ENCODE measurements at regions not wholly inside any gene's neighbourhood (a gene's known extent, or its start where the extent isn't known, plus 50 kb on each side); places are given as distances from the start of the nearest gene placed in this dataset.

DNA sequence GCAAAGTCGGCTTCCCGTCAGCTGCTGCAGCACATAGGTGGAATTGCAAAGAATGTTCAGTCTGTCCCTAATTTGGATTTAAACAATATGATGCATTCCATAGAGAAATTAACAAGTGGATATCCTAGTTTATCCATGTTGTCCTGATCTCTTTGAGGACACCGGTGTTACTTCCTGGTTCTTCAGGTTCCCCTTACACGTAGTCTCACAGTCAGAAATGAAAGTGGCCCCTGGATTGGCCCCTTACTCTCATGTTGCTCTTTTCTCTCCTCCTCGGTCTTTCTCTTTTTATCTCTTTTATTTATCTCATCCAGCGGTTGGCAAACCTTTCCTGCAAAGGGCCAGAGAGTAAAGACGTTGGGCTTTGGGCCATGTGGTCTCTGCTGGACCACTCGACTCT lies 265.1 kb downstream of the GAS1 start:
- Histone ChIP-seq H3K79me2 (ENCODE audit: insufficient read depth, low read length) (no peaks in the 10 kb centered on the region), H3K27me3 (ENCODE audit: insufficient read depth, low read length) (no peaks in the 10 kb centered on the region), H3F3A (ENCODE audit: insufficient read depth, low read length) (no peaks in the 10 kb centered on the region), H3K4me2 (ENCODE audit: low read length) (no peak overlapping the region), H3K4me1 (ENCODE audit: insufficient read depth, low read length, severe bottlenecking) (no peaks in the 10 kb centered on the region), H3K9me2 (ENCODE audit: low read depth, low read length) (no peaks in the 10 kb centered on the region), H3K9me3 (ENCODE audit: low read length) (no peaks in the 10 kb centered on the region), H3K36me3 (ENCODE audit: insufficient read depth, low read length) (no peaks in the 10 kb centered on the region), H4K20me1 (ENCODE audit: insufficient read depth, low read length) (no peaks in the 10 kb centered on the region), H3K27ac (ENCODE audit: low read depth, low read length, poor library complexity, severe bottlenecking) (no peak overlapping the region), H3K4me3 (ENCODE audit: low read depth, low read length, poor library complexity, severe bottlenecking) (no peak overlapping the region), H3K9ac (ENCODE audit: low read length) (no peak overlapping the region), H2AFZ (ENCODE audit: low read length) (no peak overlapping the region)
- TF ChIP-seq EZH2 (IDR thresholded peaks at IDR 0.05; ENCODE audit: borderline replicate concordance, low read length) = no peak

- no peak overlapping the region for H3K4me3 ChIP-seq (ENCODE audit: low read depth, low read length, poor library complexity, severe bottlenecking)
- no peaks in the 10 kb centered on the region for H3K79me2 ChIP-seq (ENCODE audit: insufficient read depth, low read length)
- H3K27me3 ChIP-seq (ENCODE audit: insufficient read depth, low read length) = no peaks in the 10 kb centered on the region
- H2AFZ ChIP-seq (ENCODE audit: low read length) = no peak overlapping the region
- no peaks in the 10 kb centered on the region for H3K9me3 ChIP-seq (ENCODE audit: low read length)
- no peak overlapping the region for H3K9ac ChIP-seq (ENCODE audit: low read length)
- TF ChIP-seq EZH2 (IDR thresholded peaks at IDR 0.05; ENCODE audit: borderline replicate concordance, low read length) = no peak
- TF ChIP-seq, protein P1, sequence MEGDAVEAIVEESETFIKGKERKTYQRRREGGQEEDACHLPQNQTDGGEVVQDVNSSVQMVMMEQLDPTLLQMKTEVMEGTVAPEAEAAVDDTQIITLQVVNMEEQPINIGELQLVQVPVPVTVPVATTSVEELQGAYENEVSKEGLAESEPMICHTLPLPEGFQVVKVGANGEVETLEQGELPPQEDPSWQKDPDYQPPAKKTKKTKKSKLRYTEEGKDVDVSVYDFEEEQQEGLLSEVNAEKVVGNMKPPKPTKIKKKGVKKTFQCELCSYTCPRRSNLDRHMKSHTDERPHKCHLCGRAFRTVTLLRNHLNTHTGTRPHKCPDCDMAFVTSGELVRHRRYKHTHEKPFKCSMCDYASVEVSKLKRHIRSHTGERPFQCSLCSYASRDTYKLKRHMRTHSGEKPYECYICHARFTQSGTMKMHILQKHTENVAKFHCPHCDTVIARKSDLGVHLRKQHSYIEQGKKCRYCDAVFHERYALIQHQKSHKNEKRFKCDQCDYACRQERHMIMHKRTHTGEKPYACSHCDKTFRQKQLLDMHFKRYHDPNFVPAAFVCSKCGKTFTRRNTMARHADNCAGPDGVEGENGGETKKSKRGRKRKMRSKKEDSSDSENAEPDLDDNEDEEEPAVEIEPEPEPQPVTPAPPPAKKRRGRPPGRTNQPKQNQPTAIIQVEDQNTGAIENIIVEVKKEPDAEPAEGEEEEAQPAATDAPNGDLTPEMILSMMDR (IDR thresholded peaks at IDR 0.05; ENCODE audit: low read length) = no peak
- no peaks in the 10 kb centered on the region for H3K36me3 ChIP-seq (ENCODE audit: insufficient read depth, low read length)
- no peak overlapping the region for H3K4me2 ChIP-seq (ENCODE audit: low read length)
- no peaks in the 10 kb centered on the region for H3K4me1 ChIP-seq (ENCODE audit: insufficient read depth, low read length, severe bottlenecking)
- no peak overlapping the region for H3K27ac ChIP-seq (ENCODE audit: low read depth, low read length, poor library complexity, severe bottlenecking)
- H4K20me1 ChIP-seq (ENCODE audit: insufficient read depth, low read length) = no peaks in the 10 kb centered on the region
- H3F3A ChIP-seq (ENCODE audit: insufficient read depth, low read length) = no peaks in the 10 kb centered on the region
- H3K9me2 ChIP-seq (ENCODE audit: low read depth, low read length) = no peaks in the 10 kb centered on the region
Observed at GRCh38 chr9:86679909-86680308, 267.4 kb downstream of the GAS1 start.

DNA sequence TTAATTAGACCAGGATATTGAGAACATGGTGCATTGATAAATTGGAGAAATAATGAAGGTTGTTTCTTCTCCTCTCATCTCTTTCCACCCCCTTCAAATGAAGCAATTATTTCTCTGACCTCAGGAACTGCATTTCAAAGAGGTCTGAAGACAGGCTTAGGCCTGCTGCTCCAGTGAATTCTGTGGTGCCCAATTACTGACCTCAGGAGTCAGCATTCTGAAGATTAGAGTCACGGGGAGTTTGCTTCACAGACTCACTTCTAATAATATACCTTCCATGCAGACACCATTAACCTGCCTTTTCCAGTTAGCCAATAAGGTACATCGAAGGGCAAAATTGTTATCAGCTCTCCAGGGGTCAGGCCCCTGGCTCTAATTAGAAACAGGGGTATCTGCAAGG lies 270.9 kb downstream of the GAS1 start:
- Histone ChIP-seq H4K20me1 (ENCODE audit: insufficient read depth, low read length) (no peaks in the 10 kb centered on the region), H3F3A (ENCODE audit: insufficient read depth, low read length) (no peaks in the 10 kb centered on the region), H3K79me2 (ENCODE audit: insufficient read depth, low read length) (no peaks in the 10 kb centered on the region), H3K4me2 (ENCODE audit: low read length) (no peak overlapping the region), H3K9me2 (ENCODE audit: low read depth, low read length) (no peaks in the 10 kb centered on the region), H3K9me3 (ENCODE audit: low read length) (no peaks in the 10 kb centered on the region), H2AFZ (ENCODE audit: low read length) (no peak overlapping the region), H3K36me3 (ENCODE audit: insufficient read depth, low read length) (no peaks in the 10 kb centered on the region), H3K9ac (ENCODE audit: low read length) (no peak overlapping the region), H3K27ac (ENCODE audit: low read depth, low read length, poor library complexity, severe bottlenecking) (no peak overlapping the region), H3K4me3 (ENCODE audit: low read depth, low read length, poor library complexity, severe bottlenecking) (no peak overlapping the region), H3K27me3 (ENCODE audit: insufficient read depth, low read length) (no peaks in the 10 kb centered on the region), H3K4me1 (ENCODE audit: insufficient read depth, low read length, severe bottlenecking) (no peaks in the 10 kb centered on the region)
- TF ChIP-seq, protein P1 (IDR thresholded peaks at IDR 0.05; ENCODE audit: low read length) = no peak
- TF ChIP-seq EZH2 (IDR thresholded peaks at IDR 0.05; ENCODE audit: borderline replicate concordance, low read length) = no peak

DNA sequence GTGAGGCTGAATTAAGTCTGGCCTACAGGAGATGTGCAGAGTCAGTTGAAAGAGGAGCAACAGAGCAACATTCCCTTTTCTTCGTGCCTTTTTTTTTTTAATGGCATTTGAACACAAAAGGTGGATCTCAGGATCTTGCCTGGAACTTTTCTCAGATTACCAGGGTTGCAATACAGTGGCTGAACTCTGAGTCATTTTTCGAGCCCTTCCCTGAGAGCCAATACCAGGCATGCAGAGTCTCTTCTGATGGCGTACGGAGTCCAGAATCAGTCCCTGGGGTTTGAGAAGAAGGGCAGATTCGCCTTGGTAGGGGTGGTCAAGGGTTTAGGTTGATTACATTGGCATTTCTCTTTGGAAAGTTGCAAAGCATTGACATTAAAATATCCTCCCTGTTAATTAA lies 271.5 kb downstream of the GAS1 start:
- Histone ChIP-seq H3K27ac (ENCODE audit: low read depth, low read length, poor library complexity, severe bottlenecking) (no peak overlapping the region), H4K20me1 (ENCODE audit: insufficient read depth, low read length) (no peaks in the 10 kb centered on the region)

More for the DNA sequence above, 271.5 kb downstream of the GAS1 start:
- Histone ChIP-seq H3K79me2 (ENCODE audit: insufficient read depth, low read length) (no peaks in the 10 kb centered on the region), H3K4me2 (ENCODE audit: low read length) (no peak overlapping the region), H3K9me3 (ENCODE audit: low read length) (no peaks in the 10 kb centered on the region), H3K9me2 (ENCODE audit: low read depth, low read length) (no peaks in the 10 kb centered on the region), H3K4me1 (ENCODE audit: insufficient read depth, low read length, severe bottlenecking) (no peaks in the 10 kb centered on the region), H3K4me3 (ENCODE audit: low read depth, low read length, poor library complexity, severe bottlenecking) (no peak overlapping the region), H3K27me3 (ENCODE audit: insufficient read depth, low read length) (no peaks in the 10 kb centered on the region), H3K36me3 (ENCODE audit: insufficient read depth, low read length) (no peaks in the 10 kb centered on the region), H3F3A (ENCODE audit: insufficient read depth, low read length) (no peaks in the 10 kb centered on the region), H2AFZ (ENCODE audit: low read length) (no peak overlapping the region), H3K9ac (ENCODE audit: low read length) (no peak overlapping the region)
- TF ChIP-seq, protein P1 (IDR thresholded peaks at IDR 0.05; ENCODE audit: low read length) = no peak
- TF ChIP-seq EZH2 (IDR thresholded peaks at IDR 0.05; ENCODE audit: borderline replicate concordance, low read length) = no peak

Data from OCI-LY1 (cell line).